Dendritic cell treated with granulocyte-macrophage colony-stimulating factor and Interleukin-4, amounts not matched to agents 40 ng/mL and 50 ng/mL, for 4 days (primary cell): ENCODE measurements at regions not wholly inside any gene's neighbourhood (a gene's known extent, or its start where the extent isn't known, plus 50 kb on each side); places are given as distances from the start of the nearest gene placed in this dataset.

Experiments
- H3K27ac Mint-ChIP-seq: one replicate; pipeline ENCODE4 v1.8.0; 2022; ENCODE audit warnings: mild to moderate bottlenecking, mixed read lengths
- H3K27me3 Mint-ChIP-seq: one replicate; pipeline ENCODE4 v1.8.0; 2022; ENCODE audit warnings: mild to moderate bottlenecking, mixed read lengths
- H3K36me3 Mint-ChIP-seq: one replicate; pipeline ENCODE4 v1.8.0; 2022; ENCODE audit warnings: low read depth, mixed read lengths
- H3K4me1 Mint-ChIP-seq: one replicate; pipeline ENCODE4 v1.8.0; 2022; ENCODE audit warnings: low read depth, mixed read lengths
- H3K4me3 Mint-ChIP-seq: one replicate; pipeline ENCODE4 v1.8.0; 2022; ENCODE audit warnings: mild to moderate bottlenecking, moderate library complexity, mixed read lengths
- H3K9me3 Mint-ChIP-seq: one replicate; pipeline ENCODE4 v1.8.0; 2022; ENCODE audit warnings: mixed read lengths
- intact Hi-C: fragments of 100-400 bp; cut with micrococcal nuclease; formaldehyde crosslinking; loops from one replicate; pipeline ENCODE4 v1.15.0; 2022

DNA sequence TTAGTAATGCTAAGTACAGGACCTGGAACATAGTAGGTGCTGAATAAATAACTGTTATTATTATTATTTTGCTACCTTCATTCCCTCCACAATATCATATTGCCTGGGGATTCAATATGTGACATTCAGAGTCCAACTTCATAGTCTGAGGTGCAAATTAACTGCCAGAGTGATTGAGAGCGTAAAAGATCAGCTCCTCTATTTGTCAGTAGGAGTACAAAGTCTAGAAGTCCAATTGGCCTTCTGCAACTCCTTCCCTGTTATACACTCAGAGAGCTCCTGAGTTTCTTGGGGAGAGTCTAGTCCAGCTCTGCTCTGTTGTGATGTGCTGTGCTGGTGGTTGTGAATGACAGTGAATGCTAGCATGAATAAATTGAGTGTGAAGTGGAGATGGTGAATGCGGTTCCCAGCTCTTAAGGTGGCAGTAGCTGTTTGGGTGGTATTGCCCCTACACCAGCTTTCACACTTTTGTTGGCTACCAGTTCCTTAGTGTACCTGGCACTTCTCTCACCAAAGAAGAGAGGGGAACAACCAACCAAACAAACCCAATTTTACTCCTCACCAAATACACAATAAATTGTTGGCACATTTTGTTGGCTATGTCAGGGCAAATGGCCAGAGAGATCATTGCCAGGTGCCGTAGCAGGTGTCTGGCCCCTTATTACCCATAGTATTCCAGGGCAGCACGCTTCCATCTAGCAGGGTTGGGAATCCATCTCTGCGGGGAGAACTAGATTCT lies 270.1 kb upstream of the TBL1XR1 start:
- H3K27ac Mint-ChIP-seq: no peak overlapping the region
- no peaks in the 10 kb centered on the region for H3K4me1 Mint-ChIP-seq
- intact Hi-C loops: no loop called here
- H3K4me3 Mint-ChIP-seq: no peak overlapping the region
- no peaks in the 10 kb centered on the region for H3K36me3 Mint-ChIP-seq
- H3K9me3 Mint-ChIP-seq: no peaks in the 10 kb centered on the region
- no peaks in the 10 kb centered on the region for H3K27me3 Mint-ChIP-seq

GRCh38 chr3:177468331-177468730 lies 271.0 kb upstream of the TBL1XR1 start:
- Mint-ChIP-seq H3K4me3 (no peak overlapping the region), H3K27me3 (no peaks in the 10 kb centered on the region), H3K9me3 (no peaks in the 10 kb centered on the region), H3K4me1 (no peaks in the 10 kb centered on the region), H3K36me3 (no peaks in the 10 kb centered on the region), H3K27ac (no peak overlapping the region)
- intact Hi-C loops: no loop called here

GRCh38 chr3:177468816-177469215 lies 271.5 kb upstream of the TBL1XR1 start:
- no peaks in the 10 kb centered on the region for H3K27me3 Mint-ChIP-seq
- intact Hi-C loops: no loop called here
- H3K9me3 Mint-ChIP-seq: no peaks in the 10 kb centered on the region
- H3K4me1 Mint-ChIP-seq: no peaks in the 10 kb centered on the region
- H3K36me3 Mint-ChIP-seq: no peaks in the 10 kb centered on the region
- H3K27ac Mint-ChIP-seq: no peak overlapping the region
- H3K4me3 Mint-ChIP-seq: no peak overlapping the region

- no peaks in the 10 kb centered on the region for H3K9me3 Mint-ChIP-seq
- H3K27ac Mint-ChIP-seq: no peak overlapping the region
- intact Hi-C loops: no loop called here
Measured at GRCh38 chr3:177469216-177469615, 271.9 kb upstream of the TBL1XR1 start.

DNA sequence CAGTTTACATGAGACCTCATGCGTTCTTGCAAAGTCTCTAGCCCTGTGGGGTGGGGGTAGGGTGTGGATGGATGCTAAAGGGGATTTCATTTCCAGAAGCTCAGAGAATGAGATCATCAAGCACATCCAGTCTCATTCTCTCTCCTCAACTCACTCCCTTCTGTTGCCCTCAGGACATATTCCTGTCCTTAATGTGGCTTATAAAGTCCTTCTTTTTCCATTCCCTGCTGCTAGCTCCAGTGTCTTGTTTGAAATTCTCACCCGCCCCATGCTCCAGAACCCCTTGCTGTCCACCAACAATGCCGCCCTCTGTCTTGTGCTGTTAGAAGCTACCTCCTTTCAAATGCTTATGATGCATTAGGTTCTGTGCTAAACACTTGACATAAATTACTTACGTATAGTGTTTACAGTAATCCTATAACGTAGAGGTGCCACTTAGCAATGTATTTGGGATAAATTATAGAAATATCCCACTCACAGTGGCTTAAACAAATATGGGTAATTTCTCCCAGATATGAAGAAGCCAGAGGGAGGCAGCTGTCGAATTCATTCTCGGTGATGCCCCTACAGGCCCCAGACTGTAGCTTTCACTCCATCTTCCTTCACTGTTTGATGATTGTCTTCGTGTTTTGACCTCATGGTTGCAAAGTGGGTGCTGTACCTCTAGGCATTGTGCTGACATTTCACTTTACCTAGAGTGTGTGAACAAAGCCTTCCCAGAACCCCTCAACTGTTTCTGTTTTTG lies 273.1 kb upstream of the TBL1XR1 start:
- Mint-ChIP-seq H3K4me3 (no peak overlapping the region), H3K27me3 (no peaks in the 10 kb centered on the region), H3K4me1 (no peaks in the 10 kb centered on the region), H3K9me3 (no peaks in the 10 kb centered on the region), H3K36me3 (no peaks in the 10 kb centered on the region), H3K27ac (no peak overlapping the region)
- intact Hi-C loops: no loop called here

More at GRCh38 chr3:177469216-177469615, 271.9 kb upstream of the TBL1XR1 start:
- Mint-ChIP-seq H3K27me3 (no peaks in the 10 kb centered on the region), H3K4me3 (no peak overlapping the region), H3K36me3 (no peaks in the 10 kb centered on the region), H3K4me1 (no peaks in the 10 kb centered on the region)

DNA sequence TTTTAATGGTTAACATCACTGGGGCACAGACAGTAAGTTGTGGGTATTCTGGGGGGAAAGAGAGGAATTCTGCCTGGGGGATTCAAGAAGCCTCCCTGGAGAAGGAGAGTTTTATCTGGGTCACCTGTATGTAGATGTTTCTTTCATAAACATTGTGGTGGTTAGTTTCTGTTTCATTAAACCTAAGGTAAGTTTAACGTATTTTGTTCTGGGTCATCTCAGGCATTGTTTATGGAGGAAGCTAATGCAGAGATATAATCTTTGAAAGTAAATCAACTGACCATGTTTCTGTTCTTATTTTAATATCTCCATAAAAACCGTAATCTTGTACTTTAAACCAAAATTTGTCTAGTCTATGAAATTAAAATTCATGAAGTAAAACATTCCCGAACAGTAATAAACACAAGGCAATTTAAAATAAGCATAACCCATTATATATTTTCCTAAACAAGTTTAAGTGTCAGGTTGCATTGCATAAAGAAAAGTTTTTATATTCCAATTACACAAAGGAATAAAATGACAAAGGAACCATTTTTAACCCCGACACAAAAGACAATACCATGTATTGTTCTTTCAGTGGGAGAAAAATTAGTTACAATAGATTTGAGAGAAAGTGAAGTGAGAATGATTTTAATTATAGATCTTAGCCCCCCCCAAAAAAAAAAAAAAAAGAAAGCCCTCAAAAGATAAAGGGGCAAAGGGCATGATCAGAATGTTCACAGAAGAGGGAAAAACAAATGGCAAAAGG lies 274.6 kb upstream of the TBL1XR1 start:
- Mint-ChIP-seq H3K36me3 (no peaks in the 10 kb centered on the region), H3K9me3 (no peaks in the 10 kb centered on the region), H3K4me1 (no peaks in the 10 kb centered on the region), H3K27me3 (no peaks in the 10 kb centered on the region), H3K4me3 (no peak overlapping the region), H3K27ac (no peak overlapping the region)
- intact Hi-C loops: no loop called here

GRCh38 chr3:177473184-177473583 lies 275.9 kb upstream of the TBL1XR1 start:
- no peaks in the 10 kb centered on the region for H3K36me3 Mint-ChIP-seq
- H3K9me3 Mint-ChIP-seq: no peaks in the 10 kb centered on the region
- intact Hi-C loops: no loop called here
- no peak overlapping the region for H3K4me3 Mint-ChIP-seq
- H3K27me3 Mint-ChIP-seq: no peaks in the 10 kb centered on the region
- H3K4me1 Mint-ChIP-seq: peaks cover 5% of the 10 kb centered on the region
- H3K27ac Mint-ChIP-seq: no peak overlapping the region

DNA sequence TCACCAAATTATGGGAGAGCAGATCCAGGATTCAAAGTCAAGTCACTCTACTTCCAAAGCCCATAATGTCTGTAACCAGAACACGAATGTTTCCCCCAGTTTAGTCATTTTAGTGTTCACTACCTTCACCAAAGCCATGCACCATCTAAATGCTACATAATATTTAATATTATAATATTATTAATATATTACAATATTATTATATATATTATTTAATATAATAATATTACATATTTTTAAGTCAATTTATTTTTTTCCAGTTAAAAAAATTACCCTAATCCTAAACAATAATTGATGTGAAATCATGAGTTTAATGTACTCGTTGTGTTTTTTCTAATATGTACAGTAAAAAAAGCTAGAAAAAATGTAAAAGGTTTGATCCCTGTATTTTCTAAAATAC lies 276.6 kb upstream of the TBL1XR1 start:
- Mint-ChIP-seq H3K36me3 (no peaks in the 10 kb centered on the region), H3K4me3 (no peak overlapping the region), H3K4me1 (peaks cover 11% of the 10 kb centered on the region), H3K27ac (no peak overlapping the region), H3K9me3 (no peaks in the 10 kb centered on the region), H3K27me3 (no peaks in the 10 kb centered on the region)
- intact Hi-C loops: no loop called here

GRCh38 chr3:177474652-177475355 lies 277.5 kb upstream of the TBL1XR1 start:
- no peak overlapping the region for H3K27ac Mint-ChIP-seq
- no peak overlapping the region for H3K4me3 Mint-ChIP-seq
- intact Hi-C loops: no loop called here
- H3K36me3 Mint-ChIP-seq: no peaks in the 10 kb centered on the region
- no peaks in the 10 kb centered on the region for H3K9me3 Mint-ChIP-seq
- H3K4me1 Mint-ChIP-seq: peaks cover 14% of the 10 kb centered on the region
- H3K27me3 Mint-ChIP-seq: no peaks in the 10 kb centered on the region

- Mint-ChIP-seq H3K4me3 (no peak overlapping the region), H3K4me1 (peaks cover 14% of the 10 kb centered on the region), H3K27me3 (no peaks in the 10 kb centered on the region), H3K9me3 (no peaks in the 10 kb centered on the region), H3K27ac (no peak overlapping the region), H3K36me3 (no peaks in the 10 kb centered on the region)
- intact Hi-C loops: no loop called here
Measured at GRCh38 chr3:177475356-177475665, 278.0 kb upstream of the TBL1XR1 start.

- intact Hi-C loops: no loop called here
- H3K27ac Mint-ChIP-seq: no peak overlapping the region
- H3K4me1 Mint-ChIP-seq: peaks cover 20% of the 10 kb centered on the region
- H3K36me3 Mint-ChIP-seq: no peaks in the 10 kb centered on the region
- H3K27me3 Mint-ChIP-seq: no peaks in the 10 kb centered on the region
- no peaks in the 10 kb centered on the region for H3K9me3 Mint-ChIP-seq
- H3K4me3 Mint-ChIP-seq: no peak overlapping the region
Measured at GRCh38 chr3:177476495-177476894, 279.2 kb upstream of the TBL1XR1 start.

GRCh38 chr3:177476921-177477435 lies 279.7 kb upstream of the TBL1XR1 start:
- H3K4me3 Mint-ChIP-seq: no peak overlapping the region
- H3K9me3 Mint-ChIP-seq: no peaks in the 10 kb centered on the region
- no peaks in the 10 kb centered on the region for H3K36me3 Mint-ChIP-seq
- H3K27me3 Mint-ChIP-seq: no peaks in the 10 kb centered on the region
- peaks cover 20% of the 10 kb centered on the region for H3K4me1 Mint-ChIP-seq
- no peak overlapping the region for H3K27ac Mint-ChIP-seq
- intact Hi-C loops: no loop called here

DNA sequence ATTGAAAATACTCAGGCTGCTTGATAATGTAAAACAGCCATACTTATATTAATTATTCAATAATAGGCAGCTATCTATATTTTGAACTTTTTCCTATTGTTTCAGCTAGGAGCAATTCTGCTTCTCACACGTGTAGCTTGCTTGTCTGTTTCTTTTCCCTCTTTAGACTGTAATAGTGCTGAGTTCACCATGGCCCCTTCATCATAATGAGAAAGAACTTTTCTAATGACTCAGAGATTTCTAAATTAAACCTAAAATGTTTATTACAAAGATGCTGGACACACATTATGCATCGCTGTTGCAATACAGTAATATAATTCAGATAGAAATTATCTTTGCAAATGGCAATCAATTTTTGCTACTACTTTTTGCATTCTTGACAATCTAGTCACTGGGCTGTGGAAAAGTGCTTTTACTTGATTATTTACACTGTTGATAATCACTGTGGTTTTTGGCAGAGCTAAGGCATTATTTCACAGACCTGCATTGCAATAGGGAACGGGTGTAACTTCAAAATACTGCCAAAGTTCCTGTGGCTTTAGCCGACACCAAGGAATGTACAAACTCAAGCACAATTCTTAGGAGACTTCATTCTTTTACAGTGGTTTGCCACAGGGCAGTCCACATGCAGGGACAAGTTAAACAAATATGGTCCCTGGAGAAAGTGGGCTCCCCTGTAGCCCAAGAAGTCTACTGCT lies 281.0 kb upstream of the TBL1XR1 start:
- intact Hi-C loops: no loop called here
- H3K27me3 Mint-ChIP-seq: no peaks in the 10 kb centered on the region
- H3K4me1 Mint-ChIP-seq: peaks cover 20% of the 10 kb centered on the region
- H3K4me3 Mint-ChIP-seq: no peak overlapping the region
- no peak overlapping the region for H3K27ac Mint-ChIP-seq
- no peaks in the 10 kb centered on the region for H3K36me3 Mint-ChIP-seq
- no peaks in the 10 kb centered on the region for H3K9me3 Mint-ChIP-seq
